ENCODE measurements at regions not wholly inside any gene's neighbourhood (a gene's known extent, or its start where the extent isn't known, plus 50 kb on each side); places are given as distances from the start of the nearest gene placed in this dataset.
"Not testable (repeated sequence)": the region's sequence is repeated elsewhere in the genome, so short reads cannot be mapped to it uniquely, and the experiment has no call there.

- DNase-seq: no peak
These were observed 490.6 kb downstream of the IRS1 start for GRCh38 chr2:226308986-226309385.

DNA sequence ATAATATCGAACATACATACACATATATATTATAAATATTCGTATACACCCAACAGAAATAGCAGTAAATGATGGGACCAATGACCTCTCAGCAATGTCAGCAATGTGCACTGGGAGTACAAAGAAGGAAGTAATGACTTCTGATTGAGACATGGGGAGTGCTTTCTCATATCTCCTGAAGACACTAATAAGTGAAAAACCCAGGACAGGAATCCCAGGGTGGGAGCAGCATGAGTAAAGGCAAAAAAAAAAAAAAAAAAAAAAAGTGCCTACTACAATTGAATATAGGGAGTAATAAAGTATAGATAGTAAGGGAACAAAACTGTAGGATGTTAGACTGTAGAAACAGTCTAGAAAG is 491.3 kb downstream of the IRS1 start:
- no peak for DNase-seq

DNA sequence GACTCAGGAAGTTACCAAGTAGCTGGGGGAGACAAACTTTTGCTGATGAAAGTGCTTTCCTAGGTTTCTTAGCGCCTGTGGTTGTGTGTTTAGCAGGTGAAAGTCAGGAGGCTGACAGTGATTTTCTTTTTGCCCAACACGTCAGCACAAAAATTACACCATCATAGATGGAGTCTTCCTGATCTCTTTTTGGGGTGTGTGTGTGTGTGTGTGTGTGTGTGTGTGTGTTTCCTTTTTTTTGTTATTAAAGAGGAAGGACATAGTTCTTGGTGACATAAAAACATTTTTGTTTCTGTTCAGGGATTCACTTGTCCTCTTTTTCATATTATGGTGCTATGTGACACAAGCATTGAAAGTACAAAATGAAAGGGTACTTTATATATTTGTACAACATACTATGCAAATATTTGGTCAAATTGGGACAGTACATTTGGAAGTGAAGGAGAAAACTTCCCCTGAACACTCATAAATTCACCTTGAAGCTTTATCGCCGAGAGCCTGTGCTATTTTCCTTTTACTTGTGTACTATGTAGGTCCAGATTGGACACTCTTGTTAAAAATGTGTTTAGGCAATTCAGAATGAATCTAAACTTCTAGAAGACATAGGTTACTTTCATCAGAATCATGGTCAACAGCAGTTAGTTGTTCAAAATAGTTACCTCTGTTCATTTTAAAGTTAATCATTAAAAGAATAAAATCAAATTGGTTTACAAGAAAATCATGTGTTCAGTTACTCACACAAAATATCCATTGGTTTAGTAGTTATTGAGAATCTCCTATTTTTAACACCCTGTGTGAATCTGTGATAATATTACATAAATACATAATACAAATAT is 491.9 kb downstream of the IRS1 start:
- DNase-seq: no peak

DNA sequence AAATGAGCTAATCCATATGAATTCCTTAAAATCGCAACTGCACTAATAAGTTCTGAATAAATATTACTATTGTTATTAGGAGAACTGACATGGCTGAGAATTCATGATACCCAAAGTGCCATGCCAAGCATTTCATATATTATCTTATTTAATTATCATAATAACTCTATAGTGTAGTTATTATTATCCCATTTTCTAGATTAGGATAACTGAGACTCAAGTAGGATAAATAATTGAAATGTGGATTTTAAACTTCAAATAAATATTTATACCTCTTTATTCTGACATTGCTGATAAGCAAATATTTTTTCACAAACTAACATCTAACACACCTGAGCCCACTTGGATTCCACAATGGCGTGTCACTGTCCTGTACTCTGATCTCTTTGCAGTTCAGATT is 492.7 kb downstream of the IRS1 start:
- no peak for DNase-seq

DNA sequence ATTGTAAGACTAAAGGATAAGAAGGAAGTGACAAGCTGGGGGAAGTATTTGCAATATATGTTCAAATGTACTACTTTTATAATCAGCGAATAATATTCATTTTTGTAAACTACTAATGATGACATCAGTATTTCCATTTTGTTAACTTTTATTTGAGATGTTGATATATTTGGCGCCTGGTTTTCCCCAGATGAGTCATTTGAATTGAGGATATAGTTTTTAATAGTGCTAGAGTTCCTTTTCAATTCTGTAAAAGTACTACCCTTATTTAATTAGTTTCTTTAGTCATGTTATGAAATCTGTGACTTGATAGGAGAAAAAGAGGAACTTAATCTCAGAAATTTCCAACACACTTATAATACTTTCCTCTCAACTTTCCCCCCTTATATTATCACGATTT is 495.3 kb downstream of the IRS1 start:
- DNase-seq: no peak

DNA sequence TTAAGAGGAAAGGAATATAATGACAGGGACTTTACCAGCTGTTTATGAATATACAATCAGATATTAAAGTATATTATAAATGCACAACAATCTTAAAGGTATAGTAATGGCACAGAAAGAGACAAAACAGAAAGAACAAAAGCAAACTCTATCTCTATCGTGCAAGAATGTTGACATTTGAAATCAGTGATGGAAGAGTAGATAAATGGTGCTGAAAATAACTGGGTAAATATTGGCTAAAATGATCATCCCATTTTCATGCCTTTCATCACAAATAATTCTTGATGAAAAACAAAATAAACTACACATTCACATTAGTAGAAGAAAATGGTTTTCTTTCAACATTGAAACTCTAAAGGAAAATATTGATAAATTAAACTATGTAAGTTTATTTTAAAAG is 495.9 kb downstream of the IRS1 start:
- no peak for DNase-seq

DNA sequence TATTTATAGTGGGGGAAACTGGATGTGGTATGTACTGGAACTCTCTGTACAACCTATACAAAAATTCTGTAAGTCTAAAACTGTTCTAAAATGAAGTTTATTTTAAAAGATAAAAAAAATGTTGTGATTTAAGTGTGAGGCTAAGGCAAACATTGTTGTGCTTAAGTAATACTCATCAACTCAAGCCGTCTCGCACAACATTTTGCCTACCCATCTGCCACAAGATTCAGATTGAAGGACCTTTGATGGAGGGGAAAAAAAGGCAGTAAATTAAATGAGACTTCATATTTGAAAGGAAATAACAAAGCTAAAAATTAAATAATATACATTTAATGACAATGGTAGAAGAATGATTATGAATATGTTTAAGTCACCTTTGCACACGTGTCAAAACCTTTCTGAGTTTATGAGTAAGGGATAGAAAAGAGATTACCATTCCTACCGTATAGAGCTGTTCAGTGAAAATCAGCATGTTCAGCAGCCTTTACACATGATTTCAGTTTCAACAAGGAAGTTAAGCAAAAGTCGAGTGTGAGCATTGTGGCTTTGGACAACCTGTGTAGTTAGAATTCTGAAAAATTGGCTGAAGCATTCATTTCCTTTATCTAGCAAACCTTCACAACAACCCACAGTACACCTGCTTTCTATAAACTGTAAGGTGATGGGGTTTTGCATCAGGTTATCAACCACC is 499.3 kb downstream of the IRS1 start:
- no peak for DNase-seq

- no peak for DNase-seq
These were observed 499.8 kb downstream of the IRS1 start for GRCh38 chr2:226299771-226300170.

- no peak for DNase-seq
These were observed 503.9 kb downstream of the IRS1 start for GRCh38 chr2:226295681-226296080.

GRCh38 chr2:226295123-226295522 is 504.5 kb downstream of the IRS1 start:
- no peak for DNase-seq

DNA sequence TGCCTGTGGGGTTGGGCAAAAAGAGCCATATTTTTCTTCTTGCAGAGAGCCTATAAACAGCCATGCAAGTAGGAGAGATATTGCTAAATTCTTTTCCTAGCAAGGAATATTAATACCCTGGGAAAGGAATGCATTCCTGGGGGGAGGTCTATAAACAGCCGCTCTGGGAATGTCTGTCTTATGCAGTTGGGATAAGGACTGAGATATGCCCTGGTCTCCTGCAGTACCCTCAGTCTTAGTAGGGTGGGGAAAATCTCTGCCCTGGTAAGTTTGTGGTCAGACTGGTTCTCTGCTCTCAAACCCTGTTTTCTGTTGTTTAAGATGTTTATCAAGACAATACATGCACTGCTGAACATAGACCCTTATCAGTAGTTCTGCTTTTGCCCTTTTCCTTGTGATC is 508.3 kb downstream of the IRS1 start:
- DNase-seq: not testable (repeated sequence)

DNA sequence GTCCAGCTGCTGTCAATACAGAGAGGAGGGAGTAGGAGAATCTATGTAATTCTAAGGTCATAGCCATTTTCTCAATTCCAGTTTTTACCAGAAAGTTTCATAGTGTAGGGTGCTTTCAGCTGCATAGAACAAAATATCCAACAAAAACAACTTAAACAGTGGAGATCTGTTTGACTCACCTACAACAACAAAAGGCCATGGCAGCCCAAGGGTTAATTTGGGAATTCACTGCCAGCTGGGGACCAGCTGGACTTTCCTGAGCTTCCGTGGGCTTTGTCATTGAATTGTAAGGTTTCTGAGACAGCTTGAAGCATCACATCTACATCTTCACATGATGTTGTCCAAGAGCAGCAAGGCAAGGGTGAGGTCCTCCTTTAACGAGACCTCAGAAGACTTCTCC is 512.7 kb downstream of the IRS1 start:
- no peak for DNase-seq

DNA sequence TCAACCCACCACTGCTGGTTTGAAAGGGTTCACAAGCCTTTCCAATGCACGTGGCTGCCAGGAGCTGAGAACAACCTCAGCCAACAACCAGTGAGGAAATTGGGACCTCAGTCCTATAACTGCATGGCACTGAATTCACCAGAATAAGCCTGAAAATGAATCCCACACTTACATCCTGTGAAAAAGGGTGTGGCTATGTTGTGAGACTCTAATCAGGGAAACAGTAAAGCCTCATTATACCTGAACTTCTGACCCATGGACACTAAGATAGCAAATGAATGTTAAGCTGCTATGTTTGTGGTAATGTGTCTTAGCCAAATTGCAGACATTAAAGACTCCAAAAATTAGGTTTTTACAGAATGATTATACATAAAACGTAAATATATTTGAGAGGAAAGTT is 515.8 kb downstream of the IRS1 start:
- no peak for DNase-seq

DNA sequence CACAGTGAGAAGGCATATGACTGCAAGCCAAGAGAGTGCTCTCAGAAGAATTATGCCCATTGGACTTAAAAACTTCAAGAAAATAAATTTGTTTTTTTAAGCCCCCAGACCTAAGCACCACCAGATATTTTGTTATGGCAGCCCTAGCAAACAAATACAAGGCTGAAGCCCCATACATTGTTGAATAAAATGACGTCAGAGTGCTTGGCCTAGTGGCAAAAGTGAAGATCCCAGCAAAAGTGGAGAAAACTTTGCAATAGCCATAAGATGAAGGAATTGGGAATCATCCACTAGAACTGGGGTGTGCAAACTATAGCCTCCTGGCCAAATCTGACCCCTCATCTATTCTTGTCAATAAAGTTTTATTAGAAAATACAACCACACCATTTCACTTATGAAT is 517.5 kb downstream of the IRS1 start:
- DNase-seq: no peak

GRCh38 chr2:226280136-226280535 is 519.5 kb downstream of the IRS1 start:
- not testable (repeated sequence) for DNase-seq

- DNase-seq: no peak
These were observed 524.4 kb downstream of the IRS1 start for GRCh38 chr2:226275215-226275614.

- no peak for DNase-seq
These were observed 525.5 kb downstream of the IRS1 start for GRCh38 chr2:226274143-226274542.

DNA sequence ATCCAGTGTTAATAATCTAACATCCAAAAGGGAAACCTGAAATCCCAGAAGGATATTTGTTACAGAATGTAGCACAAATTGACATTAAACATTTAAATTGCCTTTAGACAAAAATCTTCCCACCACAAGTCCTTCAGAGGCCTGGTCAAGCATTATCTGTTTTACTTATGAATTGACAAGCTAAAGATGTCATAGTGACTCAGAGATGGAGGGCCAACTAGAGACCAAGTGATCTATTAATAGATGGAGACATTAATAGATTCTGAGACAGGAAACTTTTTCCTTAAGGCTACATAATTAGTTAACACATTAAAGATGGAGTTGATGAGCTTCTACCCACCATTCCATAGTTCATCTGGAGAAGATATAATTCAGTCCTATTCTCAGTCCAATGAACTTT is 526.2 kb downstream of the IRS1 start:
- DNase-seq: no peak

DNA sequence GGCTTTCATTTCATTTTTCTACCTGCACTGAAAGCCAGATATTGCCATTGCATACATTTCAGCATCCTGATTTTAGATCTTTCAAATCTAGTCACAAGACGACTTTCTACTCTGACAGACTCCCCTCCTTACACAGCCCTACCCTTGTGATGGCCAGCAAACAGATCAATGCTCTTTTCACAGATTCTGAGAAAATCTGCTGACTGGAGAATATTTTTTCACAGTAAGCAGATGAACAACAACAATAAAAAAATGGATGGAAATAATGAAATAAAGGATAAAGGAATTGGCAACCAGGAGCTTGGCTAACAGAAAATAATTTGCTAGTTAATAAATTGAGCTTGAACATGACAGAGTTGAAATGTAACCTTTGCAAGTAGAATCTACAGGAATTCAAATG is 527.2 kb downstream of the IRS1 start:
- no peak for DNase-seq

DNA sequence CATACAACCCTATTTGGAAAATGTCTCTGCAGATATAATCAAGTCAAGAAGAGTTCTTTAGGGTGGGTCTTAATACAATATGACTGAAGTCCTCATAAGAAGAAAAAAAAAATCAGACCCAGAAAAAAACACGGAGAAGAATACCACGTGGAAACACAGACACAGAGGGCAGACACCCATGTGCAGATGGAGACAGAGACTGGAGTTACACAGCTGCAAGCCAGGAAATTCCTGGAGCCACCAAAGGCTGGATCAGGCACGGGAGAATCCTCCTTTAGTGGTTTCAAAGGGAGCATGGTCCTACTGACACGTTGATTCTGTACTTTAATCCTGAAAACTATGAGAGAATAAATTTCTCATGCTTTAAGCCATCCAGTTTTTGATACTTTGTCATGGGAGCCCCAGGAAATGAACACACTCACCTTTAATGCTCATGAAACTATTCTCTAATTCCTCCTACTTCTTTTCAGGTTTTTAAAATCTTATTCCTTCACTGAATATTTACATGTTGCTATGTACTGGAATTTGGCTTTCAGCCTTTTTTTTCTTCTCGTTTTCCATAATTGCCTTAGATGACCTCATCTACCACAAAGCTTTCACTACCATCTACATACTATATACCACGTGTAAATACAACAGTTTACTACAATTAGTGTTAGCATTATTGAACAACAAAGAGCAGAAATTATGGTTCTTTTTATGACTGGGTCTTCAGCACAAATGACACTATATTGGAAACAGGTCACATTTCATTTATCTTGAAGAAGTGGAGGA is 529.1 kb downstream of the IRS1 start:
- DNase-seq: no peak

DNA sequence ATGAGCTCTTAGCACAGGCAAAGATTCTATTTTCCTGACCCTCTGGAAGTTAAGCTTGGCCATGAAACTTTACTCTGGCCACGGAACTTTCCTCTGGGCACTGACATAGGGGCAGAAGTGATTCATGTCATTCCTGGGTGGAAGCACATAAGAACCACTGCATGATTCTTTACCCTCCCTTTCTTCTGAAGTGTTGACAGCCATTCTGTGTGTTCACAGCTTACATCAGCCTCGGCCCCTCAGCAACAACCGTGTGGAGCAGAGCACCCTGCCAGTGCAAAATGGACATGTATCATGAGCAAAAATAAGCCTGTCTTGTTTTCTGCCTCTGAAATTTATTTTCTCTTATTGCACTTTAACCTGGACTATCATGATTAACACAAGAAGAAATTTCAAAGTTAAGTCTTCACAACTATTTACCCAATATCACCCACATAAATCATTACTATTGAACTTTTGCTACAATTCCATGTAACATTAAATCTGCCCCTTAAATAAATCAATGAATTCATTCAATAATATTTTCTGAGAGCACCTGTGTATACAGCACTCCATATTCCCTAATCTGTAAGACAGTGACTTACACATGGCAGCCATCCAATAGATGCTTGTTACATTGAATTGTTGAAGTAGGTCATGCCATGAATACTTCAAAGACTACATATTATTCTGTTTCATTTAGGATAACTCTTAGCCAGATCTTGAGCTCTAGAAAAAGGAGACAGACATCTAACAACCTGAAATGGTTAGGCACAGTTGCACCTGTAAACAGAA is 531.9 kb downstream of the IRS1 start:
- DNase-seq: no peak

- no peak for DNase-seq
These were observed 542.8 kb downstream of the IRS1 start for GRCh38 chr2:226256709-226257376.

DNA sequence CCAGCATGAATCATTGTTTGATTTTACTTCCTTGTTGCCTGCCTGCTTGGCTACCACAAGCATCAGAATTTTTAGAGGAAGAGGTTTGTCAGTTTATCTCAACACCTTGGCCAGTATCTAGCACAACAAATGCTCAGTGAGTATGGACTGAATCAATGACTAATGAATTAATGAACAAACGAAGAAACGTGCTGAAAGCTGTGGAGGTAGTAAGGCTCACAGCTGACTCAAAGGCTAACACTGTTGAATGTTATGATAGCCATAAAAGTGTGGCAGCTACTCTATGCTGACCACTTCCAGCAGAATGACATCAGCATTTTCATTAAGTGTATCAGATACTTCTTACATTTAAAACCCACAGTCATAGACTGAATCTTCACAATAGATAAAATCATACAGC is 543.4 kb downstream of the IRS1 start:
- DNase-seq: no peak
